CD4-positive, alpha-beta T cell treated with Interleukin-4 for 4 hours (primary cell): ENCODE measurements at regions not wholly inside any gene's neighbourhood (a gene's known extent, or its start where the extent isn't known, plus 50 kb on each side); places are given as distances from the start of the nearest gene placed in this dataset.
"Not testable (repeated sequence)": the region's sequence is repeated elsewhere in the genome, so short reads cannot be mapped to it uniquely, and the experiment has no call there.

Experiments
- DNase-seq: peaks from one replicate; pipeline ENCODE4 v3.0.0-alpha.2; 2020

- no peak for DNase-seq
These were observed 172.2 kb upstream of the MEF2C start for GRCh38 chr5:89055015-89055694.

GRCh38 chr5:89053547-89053946, 170.6 kb upstream of the MEF2C start:
- DNase-seq = no peak

- DNase-seq = not testable (repeated sequence)
These were observed 167.1 kb upstream of the MEF2C start for GRCh38 chr5:89050062-89050461.

- no peak for DNase-seq
These were observed 164.6 kb upstream of the MEF2C start for GRCh38 chr5:89047571-89047970.

GRCh38 chr5:89045216-89045615, 162.2 kb upstream of the MEF2C start:
- DNase-seq = no peak

GRCh38 chr5:89044674-89045200, 161.8 kb upstream of the MEF2C start:
- DNase-seq = no peak

- no peak for DNase-seq
These were observed 160.7 kb upstream of the MEF2C start for GRCh38 chr5:89043676-89044075.

- no peak for DNase-seq
These were observed 159.8 kb upstream of the MEF2C start for GRCh38 chr5:89042746-89043145.

GRCh38 chr5:89041976-89042375, 159.0 kb upstream of the MEF2C start:
- DNase-seq = no peak

- DNase-seq = no peak
These were observed 158.3 kb upstream of the MEF2C start for GRCh38 chr5:89041249-89041779.

- DNase-seq = no peak
These were observed 153.9 kb upstream of the MEF2C start for GRCh38 chr5:89036704-89037489.

- DNase-seq = no peak
These were observed 153.2 kb upstream of the MEF2C start for GRCh38 chr5:89036166-89036565.

- no peak for DNase-seq
These were observed 151.6 kb upstream of the MEF2C start for GRCh38 chr5:89034588-89034987.

GRCh38 chr5:89030798-89031197, 147.8 kb upstream of the MEF2C start:
- DNase-seq = no peak

- DNase-seq = no peak
These were observed 145.8 kb upstream of the MEF2C start for GRCh38 chr5:89028595-89029285.

GRCh38 chr5:89024045-89024444, 141.1 kb upstream of the MEF2C start:
- DNase-seq = no peak

GRCh38 chr5:89020926-89021610, 138.1 kb upstream of the MEF2C start:
- no peak for DNase-seq

GRCh38 chr5:89016741-89017303, 133.8 kb upstream of the MEF2C start:
- DNase-seq = no peak

GRCh38 chr5:89015409-89015808, 132.4 kb upstream of the MEF2C start:
- DNase-seq = no peak

GRCh38 chr5:89011778-89012711, 129.1 kb upstream of the MEF2C start:
- no peak for DNase-seq

GRCh38 chr5:89010512-89010911, 127.5 kb upstream of the MEF2C start:
- no peak for DNase-seq
